CD4-positive, alpha-beta T cell (primary cell): ENCODE measurements at regions not wholly inside any gene's neighbourhood (a gene's known extent, or its start where the extent isn't known, plus 50 kb on each side); places are given as distances from the start of the nearest gene placed in this dataset.

Source experiments
- ATAC-seq: fragments of 200-7000 bp; cut with Tn5 transposase; one replicate; pipeline ENCODE4 v1.10.0; 2022; ENCODE audit warnings: mild to moderate bottlenecking; ENCODE audit not compliant: poor library complexity
- CTCF ChIA-PET: fragments of 350-600 bp; sonication (Branson Sonifier 250); formaldehyde crosslinking; loops from one replicate; lab custom pipeline; 2021; ENCODE audit warnings: antibody characterized with exemption, inconsistent platforms; lab: Charles Lee
- POLR2A ChIA-PET: fragments of 350-600 bp; sonication (Branson Sonifier 250); formaldehyde crosslinking; loops from one replicate; lab custom pipeline; 2021; ENCODE audit warnings: antibody characterized with exemption, inconsistent platforms; lab: Charles Lee
- DNase-seq, 14 experiments: peaks; one replicate each; pipeline ENCODE4 v3.0.0-alpha.2; 2013 to 2020; ENCODE audit warnings: mixed read lengths in 2 of 14
- H3K27ac ChIP-seq, 2 donors: one replicate each; pipeline versions ENCODE4 v1.5.1 to v1.7.0; 2013; ENCODE audit warnings: low read length in 2 of 2, low read depth in 1 of 2, mild to moderate bottlenecking in 1 of 2
- H3K27me3 ChIP-seq, 2 experiments: 1 replicate in 1 of 2; 2 replicates in 1 of 2; pipeline versions ENCODE4 v1.6.1 to v1.7.0; 2013; ENCODE audit warnings: low read length in 2 of 2, control low read depth in 1 of 2, mild to moderate bottlenecking in 1 of 2, moderate library complexity in 1 of 2; ENCODE audit not compliant: insufficient read depth in 2 of 2, control insufficient read depth in 1 of 2
- H3K36me3 ChIP-seq: one replicate; pipeline ENCODE4 v1.6.1; 2013; ENCODE audit warnings: low read length, control low read depth; ENCODE audit not compliant: insufficient read depth
- H3K4me1 ChIP-seq: one replicate; pipeline ENCODE4 v1.6.1; 2013; ENCODE audit warnings: low read length, control low read depth; ENCODE audit not compliant: insufficient read depth
- H3K4me3 ChIP-seq: one replicate; pipeline ENCODE4 v1.5.1; 2013; ENCODE audit warnings: mild to moderate bottlenecking, low read length, moderate library complexity
- H3K9me3 ChIP-seq, 2 experiments: 1 replicate in 1 of 2; 2 replicates in 1 of 2; pipeline versions ENCODE4 v1.6.1 to v1.7.0; 2013; ENCODE audit warnings: low read length in 2 of 2, mild to moderate bottlenecking in 2 of 2, control low read depth in 1 of 2, moderate library complexity in 1 of 2; ENCODE audit not compliant: control insufficient read depth in 1 of 2, insufficient read depth in 1 of 2
- H3K27ac Mint-ChIP-seq: one replicate; pipeline ENCODE4 v1.8.0; 2020; ENCODE audit warnings: mixed read lengths
- H3K27me3 Mint-ChIP-seq: one replicate; pipeline ENCODE4 v1.8.0; 2021; ENCODE audit warnings: mixed read lengths
- H3K36me3 Mint-ChIP-seq: one replicate; pipeline ENCODE4 v1.8.0; 2021; ENCODE audit warnings: low read depth, mixed read lengths
- H3K4me1 Mint-ChIP-seq: one replicate; pipeline ENCODE4 v1.8.0; 2021; ENCODE audit warnings: low read depth, mixed read lengths
- H3K4me3 Mint-ChIP-seq: one replicate; pipeline ENCODE4 v1.8.0; 2020; ENCODE audit warnings: mild to moderate bottlenecking, mixed read lengths
- H3K9me3 Mint-ChIP-seq: one replicate; pipeline ENCODE4 v1.8.0; 2020; ENCODE audit warnings: mixed read lengths
- CTCF ChIP-seq: fragments of 200-600 bp; IDR thresholded peaks from one replicate; pipeline ENCODE4 v1.8.0; 2022; ENCODE audit warnings: antibody characterized with exemption, mild to moderate bottlenecking
- intact Hi-C, 2 experiments: fragments of 100-400 bp; cut with DNase I in 1 of 2; cut with micrococcal nuclease in 1 of 2; formaldehyde crosslinking; loops; one replicate each; pipeline versions ENCODE4 v1.15.1 to v1.9.0; 2023 to 2025; cut with DNase I, micrococcal nuclease

GRCh38 chr9:13351778-13352386 is 72.4 kb upstream of the MPDZ start:
- Mint-ChIP-seq H3K36me3 (no peaks in the 10 kb centered on the region), H3K27ac (no peak overlapping the region)

GRCh38 chr9:13332571-13332970 is 53.1 kb upstream of the MPDZ start:
- H3K4me1 Mint-ChIP-seq, result no peaks in the 10 kb centered on the region
- ChIA-PET CTCF (no interaction called here), POLR2A (no interaction called here)
- H3K27me3 Mint-ChIP-seq, result no peaks in the 10 kb centered on the region
- no peak for TF ChIP-seq CTCF
- no peaks in the 10 kb centered on the region for H3K9me3 Mint-ChIP-seq
- DNase-seq (no peak), ATAC-seq (no peak)
- H3K27me3 ChIP-seq, result no peaks in the 10 kb centered on the region
- no peaks in the 10 kb centered on the region for H3K4me1 ChIP-seq
- no peaks in the 10 kb centered on the region for H3K36me3 Mint-ChIP-seq
- no peak overlapping the region for H3K27ac ChIP-seq
- no peaks in the 10 kb centered on the region for H3K36me3 ChIP-seq
- intact Hi-C loops, result no loop called here
- H3K27ac Mint-ChIP-seq, result no peak overlapping the region
- H3K4me3 Mint-ChIP-seq, result no peak overlapping the region
- H3K9me3 ChIP-seq, result no peaks in the 10 kb centered on the region
- no peak overlapping the region for H3K4me3 ChIP-seq

More at GRCh38 chr9:13351778-13352386, 72.4 kb upstream of the MPDZ start:
- Mint-ChIP-seq H3K9me3 (peaks cover 3% of the 10 kb centered on the region), H3K4me1 (no peaks in the 10 kb centered on the region), H3K27me3 (no peaks in the 10 kb centered on the region), H3K4me3 (no peak overlapping the region)
- H3K27me3 ChIP-seq, result no peaks in the 10 kb centered on the region
- no peaks in the 10 kb centered on the region for H3K9me3 ChIP-seq
- H3K4me3 ChIP-seq, result no peak overlapping the region
- intact Hi-C loops, result loop anchor here (5.0 to 10.0 kb wide), 2 partner anchors 1000 to 1003 kb away; no protein-coding TSS in a partner anchor
- no peak for TF ChIP-seq CTCF
- ChIA-PET CTCF (no interaction called here), POLR2A (no interaction called here)
- H3K36me3 ChIP-seq, result no peaks in the 10 kb centered on the region
- ATAC-seq (no peak), DNase-seq (peak in 1 of 14 experiments; percentile 1)
- no peaks in the 10 kb centered on the region for H3K4me1 ChIP-seq
- H3K27ac ChIP-seq, result no peak overlapping the region

DNA sequence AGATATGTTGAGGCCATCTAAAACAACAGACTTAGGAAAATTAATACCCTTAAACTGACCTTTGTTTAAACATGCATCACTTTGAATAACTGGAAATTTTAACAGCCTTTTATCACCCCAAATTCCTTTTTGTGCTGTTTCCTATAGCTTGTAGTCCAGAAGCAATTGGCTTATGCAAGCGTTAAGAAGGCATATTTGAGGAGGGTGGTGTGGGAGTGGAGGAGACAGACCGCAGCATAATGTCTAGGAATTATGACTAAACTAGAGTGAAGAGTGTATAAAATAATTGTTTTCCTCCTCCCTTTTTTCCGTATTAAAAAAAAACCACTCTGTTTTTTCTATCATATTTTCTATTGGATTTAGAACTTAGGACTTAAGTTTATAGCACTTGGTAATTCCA is 51.8 kb upstream of the MPDZ start:
- Mint-ChIP-seq H3K36me3 (no peaks in the 10 kb centered on the region), H3K9me3 (no peaks in the 10 kb centered on the region), H3K27ac (no peak overlapping the region), H3K4me3 (no peak overlapping the region), H3K27me3 (no peaks in the 10 kb centered on the region), H3K4me1 (no peaks in the 10 kb centered on the region)
- H3K27me3 ChIP-seq, result no peaks in the 10 kb centered on the region
- H3K36me3 ChIP-seq, result no peaks in the 10 kb centered on the region
- H3K27ac ChIP-seq, result no peak overlapping the region
- no peak for TF ChIP-seq CTCF
- DNase-seq (no peak), ATAC-seq (no peak)
- peaks cover 0 to 4% of the 10 kb centered on the region in 2 experiments for H3K9me3 ChIP-seq
- ChIA-PET POLR2A (no interaction called here), CTCF (no interaction called here)
- no peaks in the 10 kb centered on the region for H3K4me1 ChIP-seq
- intact Hi-C loops, result no loop called here
- no peak overlapping the region for H3K4me3 ChIP-seq
